Aorta (tissue), 5 donors: ENCODE measurements at regions not wholly inside any gene's neighbourhood (a gene's known extent, or its start where the extent isn't known, plus 50 kb on each side); places are given as distances from the start of the nearest gene placed in this dataset.

ENCODE experiments used
- ATAC-seq: fragments of 200-7000 bp; cut with Tn5 transposase; one replicate; pipeline ENCODE4 v1.9.1; 2022; ENCODE audit warnings: moderate library complexity; ENCODE audit not compliant: low FRiP score
- DNase-seq, 2 donors: peaks; one replicate each; pipeline ENCODE4 v3.0.0-alpha.2; 2020
- H3K27ac ChIP-seq, 2 donors: one replicate each; pipeline ENCODE4 v1.5.1; 2013; ENCODE audit warnings: low read length in 2 of 2, mild to moderate bottlenecking in 2 of 2, moderate library complexity in 2 of 2, control low read depth in 1 of 2, inconsistent platforms in 1 of 2, low read depth in 1 of 2
- H3K27me3 ChIP-seq, 2 donors: one replicate each; pipeline ENCODE4 v1.6.1; 2013; ENCODE audit warnings: control low read depth in 1 of 2, low read length in 1 of 2, mild to moderate bottlenecking in 1 of 2, moderate library complexity in 1 of 2; ENCODE audit not compliant: insufficient read depth in 2 of 2, control insufficient read depth in 1 of 2
- H3K36me3 ChIP-seq, 2 donors: one replicate each; pipeline ENCODE4 v1.6.1; 2013; ENCODE audit warnings: control low read depth in 1 of 2, low read length in 1 of 2, mild to moderate bottlenecking in 1 of 2; ENCODE audit not compliant: insufficient read depth in 2 of 2, control insufficient read depth in 1 of 2
- H3K4me1 ChIP-seq, 2 donors: one replicate each; pipeline ENCODE4 v1.6.1; 2013; ENCODE audit warnings: low read length in 2 of 2, control low read depth in 1 of 2, mild to moderate bottlenecking in 1 of 2, moderate library complexity in 1 of 2; ENCODE audit not compliant: insufficient read depth in 2 of 2, control insufficient read depth in 1 of 2
- H3K4me3 ChIP-seq, 2 donors: one replicate each; pipeline ENCODE4 v1.5.1; 2013; ENCODE audit warnings: low read length in 2 of 2, control low read depth in 1 of 2, mild to moderate bottlenecking in 1 of 2
- H3K9me3 ChIP-seq: one replicate; pipeline ENCODE4 v1.6.1; 2013; ENCODE audit warnings: mild to moderate bottlenecking, low read length; ENCODE audit not compliant: control insufficient read depth
- WGBS, 2 donors: extraction: QIAGEN DNeasy Blood & Tissue Kit; methylation state at CpG; one replicate each; pipeline ENCODE4 v1.1.7; 2013; 5-methylcytosine and 5-hydroxymethylcytosine counted together
- intact Hi-C, 2 donors: fragments of 100-400 bp; cut with DNase I; formaldehyde crosslinking; loops; one replicate each; pipeline versions ENCODE4 v1.14.2 to v1.15.0; 2022
- donor health status: healthy with polysubstance abuse.
- donor health status: Bipolar disorder and iron deficiency.
- donor health status: DM: no; HTN: no; CAD: no.
- donor health status: DM: no; HTN: no; CAD: no.
- donor health status: DM: yes; HTN: yes; CAD: no.

DNA sequence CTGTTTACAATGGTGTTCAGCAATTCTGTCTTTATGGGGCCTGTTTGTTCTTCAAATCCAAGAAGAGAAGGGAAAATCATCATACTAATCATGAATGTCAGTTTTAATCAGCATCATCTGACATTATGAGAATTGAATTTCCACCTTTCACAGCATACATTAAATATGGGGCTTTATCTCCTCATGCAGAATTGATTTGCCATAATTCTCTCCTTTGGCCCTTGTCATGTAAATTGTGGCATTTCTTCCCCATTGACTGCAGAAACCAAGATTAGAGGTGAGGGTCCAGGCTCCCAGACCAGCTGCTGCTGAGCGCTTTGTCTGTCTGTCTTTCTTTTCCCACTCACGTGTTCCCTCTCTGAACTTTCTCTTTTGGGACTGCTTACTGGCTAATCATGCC, 232.1 kb upstream of the NAV2 start:
- DNase-seq (no peak), ATAC-seq (no peak)
- H3K27me3 ChIP-seq = no peaks in the 10 kb centered on the region
- H3K4me1 ChIP-seq = no peaks in the 10 kb centered on the region
- no peak overlapping the region for H3K4me3 ChIP-seq
- H3K36me3 ChIP-seq = no peaks in the 10 kb centered on the region
- H3K27ac ChIP-seq = no peak overlapping the region
- peaks cover 3% of the 10 kb centered on the region for H3K9me3 ChIP-seq
- intact Hi-C loops = no loop called here
- 83 to 87% methylated on average over 2 of the region's 2 CpGs for WGBS, 2 donors

DNA sequence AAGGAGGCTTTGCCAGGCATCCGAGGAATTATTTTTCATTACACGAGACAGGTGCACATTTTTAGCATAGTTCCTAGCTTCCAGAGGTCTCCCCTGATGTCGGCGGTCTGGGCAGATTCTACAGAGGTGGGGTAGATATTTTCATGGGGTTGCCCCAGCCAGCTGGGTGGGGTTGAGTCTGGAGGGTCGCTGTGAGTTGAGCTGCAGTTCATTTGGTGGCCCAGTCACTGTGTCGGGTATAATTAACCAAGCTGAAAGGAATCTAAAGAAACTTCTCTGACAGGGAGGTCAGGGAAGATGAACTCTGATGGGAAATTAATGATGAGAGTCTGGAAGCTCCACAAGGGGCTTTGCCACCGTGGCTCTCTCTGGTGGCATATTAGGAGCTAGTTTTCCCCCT, 233.7 kb upstream of the NAV2 start:
- Histone ChIP-seq H3K4me1 (no peaks in the 10 kb centered on the region), H3K36me3 (no peaks in the 10 kb centered on the region), H3K4me3 (no peak overlapping the region), H3K27me3 (no peaks in the 10 kb centered on the region), H3K9me3 (peaks cover 3% of the 10 kb centered on the region), H3K27ac (no peak overlapping the region)
- intact Hi-C loops = no loop called here
- DNase-seq (no peak), ATAC-seq (no peak)
- WGBS, 2 donors = 56 to 60% methylated on average over 7 of the region's 7 CpGs

DNA sequence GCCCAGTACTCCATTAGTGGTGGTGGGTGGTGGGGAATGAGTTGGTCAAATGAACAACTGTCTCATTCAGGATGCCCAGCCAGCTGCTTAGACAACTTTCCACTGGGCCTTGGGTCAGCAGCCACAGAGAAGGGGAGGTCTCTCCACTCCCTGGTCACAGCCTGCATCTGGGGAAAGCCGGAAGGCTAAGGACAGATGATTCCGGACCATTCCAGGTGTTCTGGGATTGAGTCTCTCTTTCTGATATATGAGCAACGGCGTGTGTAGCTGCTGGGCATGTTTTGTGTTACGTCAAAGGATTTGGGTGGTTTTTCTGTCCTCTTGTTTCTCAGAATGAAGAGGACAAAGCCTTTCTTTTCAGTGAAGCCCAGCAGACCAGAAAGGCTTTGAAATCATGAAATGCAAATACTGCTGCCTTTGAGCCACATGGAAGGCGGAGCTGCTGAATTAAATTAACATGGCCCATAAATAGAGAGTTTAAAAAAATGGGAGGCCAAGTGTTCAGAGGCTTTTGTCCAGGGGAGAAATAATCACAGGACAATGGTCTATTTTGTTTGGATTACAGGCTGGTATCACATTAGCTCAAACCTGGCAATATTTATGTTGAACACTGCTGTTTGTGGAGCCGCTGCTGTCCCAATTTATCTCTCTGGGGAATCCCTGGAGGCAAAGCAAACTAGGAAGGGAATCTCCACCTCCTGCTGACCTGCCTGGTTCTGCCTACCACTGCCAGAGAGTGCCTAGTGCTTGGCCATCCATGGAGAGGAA, 234.4 kb upstream of the E2F8 start:
- H3K4me3 ChIP-seq = no peak overlapping the region
- no peaks in the 10 kb centered on the region for H3K4me1 ChIP-seq
- no peaks in the 10 kb centered on the region for H3K36me3 ChIP-seq
- WGBS, 2 donors = 85 to 89% methylated on average over 7 of the region's 7 CpGs
- no peaks in the 10 kb centered on the region for H3K9me3 ChIP-seq
- intact Hi-C loops = no loop called here
- no peak for DNase-seq
- no peaks in the 10 kb centered on the region for H3K27me3 ChIP-seq
- no peak for ATAC-seq
- no peak overlapping the region for H3K27ac ChIP-seq

DNA sequence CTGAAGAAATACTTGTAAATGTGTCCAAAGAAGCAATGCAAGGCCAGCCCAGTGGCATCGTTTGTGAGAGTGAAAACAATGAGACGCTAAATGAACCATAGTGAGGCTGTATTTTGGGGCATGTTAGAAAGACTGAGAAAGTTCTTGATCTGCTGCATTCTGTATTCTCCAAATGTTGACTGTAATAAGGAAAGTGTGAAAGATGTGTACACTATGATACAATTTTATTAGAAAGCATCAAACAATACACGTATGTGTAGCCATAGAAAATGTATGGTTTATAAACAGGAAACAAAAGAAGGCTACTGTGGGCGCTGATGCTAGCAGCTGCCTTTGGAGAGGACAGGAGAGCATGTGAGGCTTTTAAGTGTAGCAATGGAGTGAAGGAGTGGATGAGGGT, 233.5 kb upstream of the E2F8 start:
- no peak for DNase-seq
- intact Hi-C loops = no loop called here
- Histone ChIP-seq H3K27ac (no peak overlapping the region), H3K9me3 (no peaks in the 10 kb centered on the region), H3K36me3 (no peaks in the 10 kb centered on the region), H3K4me3 (no peak overlapping the region), H3K4me1 (no peaks in the 10 kb centered on the region), H3K27me3 (no peaks in the 10 kb centered on the region)
- WGBS, 2 donors = 88 to 92% methylated on average over 4 of the region's 4 CpGs
- ATAC-seq = no peak

DNA sequence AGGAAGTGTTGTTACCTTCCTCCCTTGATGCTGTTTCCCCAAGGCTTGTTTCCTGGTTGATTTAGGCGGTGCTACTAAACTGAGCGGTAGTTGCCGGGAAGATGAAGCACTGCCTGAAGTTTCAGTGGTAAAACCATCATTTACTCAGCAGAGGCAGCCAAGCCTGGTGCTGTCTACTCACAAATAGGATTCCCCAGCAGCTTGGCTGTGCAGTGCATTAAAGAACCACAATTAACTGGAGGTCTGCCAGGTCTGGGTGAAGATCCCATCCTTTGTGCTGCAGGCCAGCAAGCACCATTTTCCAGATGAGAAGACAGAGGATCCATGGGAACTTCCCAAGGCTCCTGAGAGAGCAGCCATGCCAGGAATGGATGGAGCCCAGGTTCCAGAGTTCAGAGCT, 231.9 kb upstream of the E2F8 start:
- intact Hi-C loops = no loop called here
- DNase-seq = no peak
- H3K27me3 ChIP-seq = peaks cover 0 to 2% of the 10 kb centered on the region in 2 donors
- no peaks in the 10 kb centered on the region for H3K36me3 ChIP-seq
- H3K27ac ChIP-seq = no peak overlapping the region
- no peaks in the 10 kb centered on the region for H3K4me1 ChIP-seq
- no peaks in the 10 kb centered on the region for H3K9me3 ChIP-seq
- ATAC-seq = no peak
- 95% methylated on average over 3 of the region's 3 CpGs for WGBS, 2 donors
- H3K4me3 ChIP-seq = no peak overlapping the region

DNA sequence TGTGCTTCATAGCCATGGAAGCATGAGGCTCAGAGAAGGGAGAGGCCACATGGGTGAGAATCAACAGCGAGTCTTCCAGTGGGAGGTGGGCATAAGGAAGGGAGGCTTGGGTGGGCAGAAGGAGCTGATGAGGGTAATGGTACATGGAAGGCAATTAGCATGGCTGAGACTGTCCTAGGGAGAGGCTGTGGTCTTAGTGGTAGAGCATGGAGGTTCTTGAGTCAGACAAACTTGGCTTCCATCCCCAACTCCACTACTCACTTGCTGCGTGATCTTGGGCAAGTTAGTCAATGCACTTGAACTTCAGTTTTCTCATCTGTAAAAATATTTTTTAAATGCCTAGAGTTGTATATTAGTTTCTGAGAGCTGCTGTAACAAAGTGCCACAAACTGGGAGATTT, 227.2 kb upstream of the E2F8 start:
- Histone ChIP-seq H3K4me1 (no peaks in the 10 kb centered on the region), H3K9me3 (no peaks in the 10 kb centered on the region), H3K27ac (no peak overlapping the region), H3K4me3 (no peak overlapping the region), H3K27me3 (peaks cover 0 to 3% of the 10 kb centered on the region in 2 donors), H3K36me3 (no peaks in the 10 kb centered on the region)
- DNase-seq (no peak), ATAC-seq (no peak)
- intact Hi-C loops = no loop called here
- 80 to 91% methylated on average over 2 of the region's 2 CpGs for WGBS, 2 donors

DNA sequence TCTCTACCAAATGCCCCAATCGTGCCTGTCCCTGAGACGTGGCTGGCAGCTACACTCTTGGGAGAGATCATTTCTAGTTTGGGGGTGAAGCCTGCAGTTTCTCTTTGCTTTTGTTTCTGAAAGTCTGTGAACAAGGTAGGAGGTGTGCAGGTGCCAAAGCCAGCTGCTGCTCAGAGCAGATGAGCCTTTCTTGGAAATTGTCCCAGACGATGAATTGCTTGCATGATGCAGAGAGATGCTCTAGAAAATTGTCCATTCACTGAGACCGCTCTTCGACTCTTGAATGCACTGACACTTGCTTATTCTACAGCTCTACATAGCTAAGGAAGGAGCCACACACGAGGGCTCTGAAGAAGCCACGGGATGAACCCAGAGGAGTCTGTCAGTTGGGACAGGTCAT, 225.6 kb upstream of the E2F8 start:
- Histone ChIP-seq H3K9me3 (no peaks in the 10 kb centered on the region), H3K4me3 (no peak overlapping the region), H3K4me1 (no peaks in the 10 kb centered on the region), H3K27me3 (peaks cover 0 to 3% of the 10 kb centered on the region in 2 donors), H3K27ac (no peak overlapping the region), H3K36me3 (no peaks in the 10 kb centered on the region)
- WGBS, 2 donors = 88 to 90% methylated on average over 7 of the region's 7 CpGs
- ATAC-seq (no peak), DNase-seq (no peak)
- intact Hi-C loops = no loop called here

DNA sequence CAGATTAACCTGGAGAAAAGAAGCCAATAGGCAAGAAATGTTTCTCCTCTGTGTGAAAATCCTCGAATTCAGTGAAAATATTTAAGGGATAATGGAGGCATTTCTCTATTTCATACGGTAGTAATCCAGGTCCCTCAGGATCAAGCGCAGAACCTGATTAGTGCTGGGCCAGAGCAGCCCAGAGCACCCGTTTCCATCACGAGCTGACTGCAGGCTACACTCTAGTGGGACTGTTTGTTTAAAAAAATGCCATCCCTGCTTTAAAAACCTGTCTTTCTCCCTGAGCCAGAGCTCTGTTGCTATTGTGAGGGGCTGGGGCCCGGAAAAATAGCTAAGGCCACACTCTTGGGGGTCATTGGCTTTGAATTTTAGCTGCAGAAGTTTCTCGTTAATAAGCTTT, 223.2 kb upstream of the E2F8 start:
- no peak overlapping the region for H3K4me3 ChIP-seq
- H3K9me3 ChIP-seq = no peaks in the 10 kb centered on the region
- WGBS, 2 donors = 93 to 94% methylated on average over 7 of the region's 7 CpGs
- H3K27me3 ChIP-seq = peaks cover 0 to 3% of the 10 kb centered on the region in 2 donors
- intact Hi-C loops = no loop called here
- DNase-seq (no peak), ATAC-seq (no peak)
- no peak overlapping the region for H3K27ac ChIP-seq
- H3K36me3 ChIP-seq = no peaks in the 10 kb centered on the region
- no peaks in the 10 kb centered on the region for H3K4me1 ChIP-seq

DNA sequence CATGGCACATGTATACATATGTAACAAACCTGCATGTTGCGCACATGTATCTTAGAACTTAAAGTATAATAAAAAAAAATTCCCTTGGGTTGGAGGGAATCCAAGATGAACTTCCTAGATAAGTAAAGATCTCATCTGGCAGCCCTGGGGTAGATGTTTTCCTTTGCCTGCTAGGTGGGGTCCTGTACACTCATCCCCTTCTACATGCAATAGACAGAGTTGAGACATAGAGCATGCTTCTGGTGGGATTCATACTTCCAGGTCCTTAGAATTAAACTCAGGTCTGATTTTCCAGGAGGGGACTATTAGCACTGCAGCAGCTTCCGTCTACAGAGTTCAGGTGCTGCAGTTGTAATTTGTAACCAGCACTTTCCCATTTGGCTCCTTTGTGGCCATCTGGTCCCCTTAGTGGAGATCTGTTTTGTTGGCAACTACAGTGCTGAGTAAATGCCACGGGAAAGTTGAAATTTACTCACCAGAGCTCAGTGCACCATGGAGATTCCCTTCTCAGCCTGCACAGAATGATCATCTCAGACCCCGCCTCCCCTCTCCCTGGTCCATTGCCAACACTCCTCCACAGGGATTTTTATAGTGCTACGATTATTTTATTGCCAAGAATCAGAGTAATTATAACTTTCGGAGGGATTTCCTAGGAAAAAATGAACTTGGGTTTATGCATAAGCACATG, 220.1 kb upstream of the E2F8 start:
- Histone ChIP-seq H3K9me3 (no peaks in the 10 kb centered on the region), H3K36me3 (no peaks in the 10 kb centered on the region), H3K27ac (no peak overlapping the region), H3K27me3 (no peaks in the 10 kb centered on the region), H3K4me3 (no peak overlapping the region), H3K4me1 (no peaks in the 10 kb centered on the region)
- no peak for DNase-seq
- intact Hi-C loops = loop anchor here in 1 of 2 donors (2.0 kb wide), 1 partner anchor 30 kb away; no protein-coding TSS in a partner anchor
- 31 to 32% methylated on average over 6 of the region's 6 CpGs for WGBS, 2 donors
- no peak for ATAC-seq
